Islet of Langerhans (tissue), 1 donor: ENCODE measurements at regions not wholly inside any gene's neighbourhood (a gene's known extent, or its start where the extent isn't known, plus 50 kb on each side); places are given as distances from the start of the nearest gene placed in this dataset.

Experiments
- FAIRE-seq: peaks from one replicate; lab custom pipeline; 2011; peaks lifted over from hg19 to GRCh38; lab: Jason Lieb, UNC

DNA sequence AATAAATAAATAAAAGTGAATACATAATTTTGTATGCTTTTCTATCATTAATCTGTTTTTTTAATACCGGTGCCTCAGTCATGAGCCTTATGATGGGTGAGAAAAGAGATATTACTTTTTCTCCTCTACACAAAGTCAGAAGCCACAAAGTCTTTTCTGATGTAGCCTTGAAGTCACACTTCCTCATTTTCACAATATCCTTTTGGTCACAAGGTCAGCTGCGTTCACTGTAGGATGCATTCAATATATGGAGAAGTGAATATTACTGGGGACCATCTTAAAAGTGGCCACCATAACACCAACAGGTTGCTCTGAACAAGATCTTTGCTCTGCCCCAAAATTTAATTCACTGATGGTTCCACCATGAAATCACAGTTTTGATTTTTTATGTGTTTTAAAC, 83.3 kb upstream of the TNR start:
- FAIRE-seq = no peak

DNA sequence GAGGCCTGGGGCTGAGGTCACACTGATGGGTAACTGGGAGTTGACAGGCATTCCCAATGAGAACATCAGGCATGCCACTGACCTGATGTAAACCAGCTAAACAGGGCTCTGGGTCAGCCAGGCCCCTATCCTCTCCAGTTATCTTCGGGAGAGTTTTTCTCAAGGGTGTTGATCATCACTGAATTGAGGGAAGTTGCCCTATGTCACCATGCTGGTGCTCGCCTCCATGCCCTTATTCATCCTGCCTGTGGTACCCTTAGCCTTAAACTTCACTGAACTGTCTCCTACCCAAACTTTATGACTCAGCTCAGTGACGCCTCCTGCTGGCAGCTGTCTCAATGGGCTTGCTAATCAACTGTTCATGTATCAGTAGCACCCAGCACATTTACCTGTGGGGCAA, 80.7 kb upstream of the TNR start:
- FAIRE-seq = no peak

DNA sequence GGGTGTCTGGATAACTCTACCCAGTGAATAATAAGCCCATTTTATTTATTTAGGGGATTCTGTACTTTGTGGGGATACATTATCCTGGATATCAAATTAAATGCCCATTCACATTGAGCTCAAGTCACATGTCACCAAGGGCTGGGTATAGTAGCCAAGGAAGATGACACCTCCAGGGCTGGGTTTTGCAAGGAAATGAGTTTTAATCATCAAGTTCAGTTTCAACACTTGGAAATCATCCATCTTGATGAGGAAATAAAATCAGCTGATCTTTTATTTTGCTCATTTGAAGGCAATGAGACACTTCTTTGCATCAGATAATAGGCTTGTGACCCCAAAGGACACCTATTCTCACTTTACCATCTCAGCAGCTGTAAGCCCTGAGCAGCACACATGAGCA, 80.0 kb upstream of the TNR start:
- FAIRE-seq = no peak

DNA sequence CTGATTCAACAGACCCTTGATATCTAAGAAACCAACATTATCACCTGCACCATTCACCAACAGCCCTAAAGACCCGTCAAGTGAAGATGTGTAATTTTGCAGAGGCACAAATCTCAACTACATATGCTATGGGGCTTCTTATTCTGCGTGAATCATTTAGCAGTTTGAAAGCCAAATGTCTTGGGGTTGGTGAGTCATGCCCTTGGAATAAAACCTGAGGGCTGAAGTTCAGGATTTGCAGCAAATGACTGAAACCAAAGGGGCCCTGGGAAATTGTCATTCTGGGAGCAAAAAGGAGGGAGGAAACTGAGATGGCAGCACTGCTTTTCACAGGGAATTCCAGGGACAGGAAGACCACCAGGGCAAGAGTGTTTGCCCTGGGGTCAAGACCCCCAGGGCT, 79.2 kb upstream of the TNR start:
- no peak for FAIRE-seq

DNA sequence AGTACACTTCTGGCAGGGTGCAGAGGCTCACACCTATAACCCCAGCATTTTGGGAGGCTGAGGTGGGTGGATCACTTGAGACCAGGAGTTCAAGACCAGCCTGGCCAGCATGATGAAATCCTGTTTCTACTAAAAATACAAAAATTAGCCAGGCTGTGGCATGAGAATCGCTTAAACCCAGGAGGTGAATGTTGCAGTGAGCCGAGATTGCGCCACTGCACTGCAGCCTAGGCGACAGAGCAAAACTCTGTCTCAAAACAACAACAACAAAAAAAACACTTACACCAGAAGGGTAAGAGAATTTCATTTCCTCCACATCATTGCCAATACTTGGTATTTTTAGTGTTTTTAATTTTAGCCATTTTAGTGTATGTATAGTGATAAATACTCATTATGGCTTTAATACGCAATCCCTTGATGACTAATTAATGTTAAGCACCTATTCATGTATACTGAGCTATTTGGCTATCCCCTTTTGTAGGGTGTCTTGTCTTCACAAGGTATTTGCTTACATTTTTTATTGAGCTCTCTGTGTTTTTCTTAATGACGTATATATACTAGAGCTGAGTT, 77.1 kb upstream of the TNR start:
- FAIRE-seq = no peak

DNA sequence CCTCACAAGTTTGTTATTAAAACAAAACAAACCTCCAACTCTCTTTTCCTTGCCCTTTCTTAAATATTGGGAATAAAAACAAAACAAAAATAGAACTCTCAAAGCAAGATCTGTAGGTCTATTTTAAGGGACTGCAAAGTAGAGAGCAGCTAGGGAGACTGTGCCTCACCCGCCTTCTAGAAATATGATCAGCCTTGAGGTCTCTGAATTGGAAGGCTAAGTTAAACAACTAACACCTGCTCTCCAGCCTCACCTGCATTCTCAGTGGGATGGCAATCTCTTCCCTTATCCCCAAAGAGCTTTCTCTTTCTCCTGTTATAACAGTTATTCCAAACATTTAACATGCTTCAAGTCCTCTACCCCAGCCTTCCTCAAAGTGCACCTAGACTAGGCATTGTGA, 75.5 kb upstream of the TNR start:
- FAIRE-seq = no peak

DNA sequence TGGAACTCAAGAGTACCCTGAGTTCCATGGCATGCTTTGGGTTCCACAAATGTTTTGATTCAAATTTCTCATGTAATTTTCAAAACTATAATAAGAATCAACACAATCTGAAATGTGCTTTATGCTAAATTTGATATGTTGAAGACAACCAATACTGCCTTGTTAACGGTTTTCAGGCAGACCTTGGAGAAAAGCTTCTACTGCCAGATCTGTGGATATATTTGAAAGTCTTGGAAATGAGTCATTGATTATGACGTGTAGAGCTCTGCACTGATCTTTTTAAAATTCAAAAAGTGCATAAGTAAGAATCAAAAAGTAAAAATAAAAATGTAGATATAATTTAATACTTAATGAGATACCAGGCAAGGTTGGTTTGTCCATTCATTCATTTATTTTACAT, 74.0 kb upstream of the TNR start:
- FAIRE-seq = no peak

DNA sequence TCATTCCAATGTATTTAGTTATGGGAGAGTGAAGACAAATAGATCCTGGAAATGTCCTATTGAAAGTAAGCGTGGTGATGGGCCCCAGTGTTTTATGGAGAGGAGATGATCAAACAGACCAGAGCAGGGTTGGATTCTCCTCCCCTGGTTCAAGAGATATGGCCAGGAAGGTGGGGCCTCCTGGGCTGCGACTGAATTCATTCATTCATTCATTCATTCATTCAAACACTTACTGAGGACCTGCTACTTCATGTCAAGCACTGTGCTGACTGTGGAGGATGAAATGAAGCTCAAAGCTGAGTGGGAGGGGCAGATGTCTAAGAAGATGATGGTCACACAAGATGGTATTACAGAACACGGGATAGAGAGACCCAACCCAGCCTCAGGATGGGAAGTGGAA, 71.5 kb upstream of the TNR start:
- no peak for FAIRE-seq

DNA sequence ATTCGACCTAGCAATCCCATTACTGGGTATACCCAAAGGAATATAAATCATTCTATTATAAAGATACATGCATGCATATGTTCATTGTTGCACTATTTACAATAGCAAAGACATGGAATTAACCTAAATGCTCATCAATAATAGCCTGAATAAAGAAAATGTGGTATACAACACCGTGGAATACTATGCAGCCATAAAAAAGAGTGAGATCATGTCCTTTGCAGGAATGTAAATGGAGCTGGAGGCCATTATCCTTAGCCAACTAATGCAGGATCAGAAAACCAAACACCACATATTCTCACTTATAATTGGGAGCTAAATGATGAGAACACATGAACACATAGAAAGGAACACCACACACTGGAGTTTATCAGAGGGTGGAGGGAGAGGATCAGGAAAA, 69.5 kb upstream of the TNR start:
- FAIRE-seq = no peak

DNA sequence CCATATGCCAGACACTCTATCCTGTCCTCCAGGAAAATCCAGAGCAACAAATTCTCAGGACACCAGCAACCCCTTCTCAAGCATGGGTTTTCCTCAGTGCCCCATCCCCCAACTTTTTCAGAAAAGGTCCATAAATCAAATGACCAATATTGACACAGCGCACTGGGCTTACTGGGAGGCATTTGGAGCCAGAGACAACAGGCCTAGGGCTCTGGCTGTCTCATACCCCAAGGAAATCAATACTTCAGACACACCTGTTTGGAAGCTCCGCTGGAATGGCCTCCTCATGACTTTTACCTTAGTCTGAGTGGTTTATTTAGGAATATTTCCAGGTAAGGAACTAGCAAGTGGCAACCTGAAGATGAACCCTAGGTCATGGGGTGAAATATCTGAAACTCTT, 66.9 kb upstream of the TNR start:
- no peak for FAIRE-seq

DNA sequence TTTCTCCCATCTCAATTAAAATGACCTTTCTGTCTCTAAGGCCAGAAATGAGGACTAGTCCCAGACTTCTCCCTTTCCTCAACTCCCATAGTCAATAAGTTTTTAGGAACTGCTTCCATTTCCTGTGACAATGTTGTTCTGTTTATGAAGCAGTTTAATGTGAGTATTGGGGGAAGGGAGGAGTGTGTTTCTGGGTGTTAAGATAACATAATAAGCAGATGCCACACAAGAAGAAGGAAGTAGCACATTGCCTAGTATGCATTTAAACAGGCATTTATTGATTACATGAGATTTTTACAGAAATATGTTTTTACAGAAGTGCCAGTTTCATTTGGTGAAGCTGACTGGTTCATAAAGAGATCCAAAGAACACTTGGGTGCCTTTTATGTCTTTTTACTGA, 65.6 kb upstream of the TNR start:
- no peak for FAIRE-seq

DNA sequence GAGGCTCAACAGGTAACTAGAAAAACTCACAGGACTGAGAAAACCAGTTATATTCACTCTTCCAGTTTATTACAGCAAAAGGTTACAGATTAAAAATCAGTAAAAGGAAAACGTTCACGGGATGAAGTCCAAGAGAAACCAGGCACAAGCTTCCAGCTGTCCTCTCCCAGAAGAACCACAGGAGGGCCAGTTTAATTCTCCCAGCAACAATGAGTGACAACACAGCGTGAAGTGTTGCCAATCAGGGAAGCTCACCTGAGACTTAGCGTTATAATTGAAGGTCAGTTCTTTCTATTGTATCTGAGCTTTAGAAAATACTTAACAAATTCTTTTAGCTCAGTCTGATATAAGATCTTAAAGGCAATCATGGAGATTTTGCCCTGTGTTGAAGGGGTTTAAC, 65.2 kb upstream of the TNR start:
- FAIRE-seq = no peak

DNA sequence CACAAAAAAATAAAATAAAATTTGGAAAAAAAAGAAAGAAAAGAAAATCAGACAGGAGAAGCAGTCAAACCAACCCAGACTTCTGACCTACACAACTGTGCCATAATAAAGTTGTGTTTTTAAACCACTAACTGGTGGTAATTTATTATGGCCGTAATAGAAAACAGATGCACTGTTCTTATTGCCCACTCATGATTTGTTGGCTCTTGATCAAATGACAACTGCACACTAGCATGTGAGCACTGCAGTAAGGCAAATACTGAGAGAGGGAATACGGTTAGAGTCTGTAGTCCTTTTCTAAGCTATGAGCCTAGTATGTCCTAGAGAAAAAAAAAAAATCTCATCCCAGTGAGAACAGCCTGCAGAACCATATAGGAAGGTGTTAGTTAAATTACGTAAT, 61.2 kb upstream of the TNR start:
- FAIRE-seq = no peak

DNA sequence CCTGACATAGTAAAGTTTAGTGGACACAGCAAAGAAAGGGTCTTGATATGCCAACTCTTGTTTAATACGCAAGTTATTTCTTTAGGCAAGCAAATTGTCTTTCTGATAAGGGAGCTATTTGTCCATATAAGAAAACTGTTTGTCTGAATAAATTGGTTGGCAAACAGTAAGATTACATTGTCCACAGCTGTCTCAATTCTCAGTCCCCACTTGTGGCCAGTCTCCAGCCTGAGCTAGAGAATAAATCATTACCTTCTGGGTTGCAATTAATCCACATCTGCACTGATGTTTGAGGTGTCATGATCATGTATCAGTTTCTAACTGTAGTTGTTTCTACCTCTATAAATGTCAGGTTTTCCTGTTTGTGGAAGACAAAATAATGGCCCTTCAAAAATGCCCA, 60.0 kb upstream of the TNR start:
- no peak for FAIRE-seq

DNA sequence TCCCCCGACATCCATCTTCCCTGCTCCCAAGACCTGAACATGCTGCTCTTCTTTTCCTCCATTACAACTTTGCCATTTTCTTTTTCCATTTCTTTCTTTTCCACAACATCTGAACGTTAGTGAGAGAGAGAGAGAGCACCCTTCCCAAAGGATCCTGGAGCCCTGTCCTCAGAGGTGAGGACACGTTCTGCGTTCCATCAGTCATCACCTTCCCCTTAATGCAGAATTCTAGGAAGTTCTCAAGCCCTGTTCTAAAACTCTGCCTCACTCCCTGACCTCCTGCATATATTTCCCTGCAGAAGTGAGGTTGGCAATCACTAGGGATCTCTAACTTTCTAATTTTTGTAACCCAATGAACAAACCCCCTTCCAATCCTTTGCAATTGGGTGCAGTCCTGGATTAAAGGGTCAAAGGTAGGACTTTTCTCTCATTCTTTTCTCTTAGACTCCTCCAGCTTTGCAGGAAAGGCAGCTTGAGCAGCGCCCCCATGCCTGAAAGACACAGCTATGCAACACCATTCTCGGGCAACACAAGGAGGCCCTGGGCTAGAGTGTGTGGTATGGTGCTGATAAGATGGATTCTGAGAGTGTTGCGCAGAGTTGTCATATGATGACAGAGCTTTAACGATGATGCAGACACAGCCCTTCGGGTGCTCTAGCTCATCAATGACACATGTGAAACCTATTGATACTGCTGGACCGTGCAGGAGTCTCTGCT, 59.2 kb upstream of the TNR start:
- FAIRE-seq = no peak

DNA sequence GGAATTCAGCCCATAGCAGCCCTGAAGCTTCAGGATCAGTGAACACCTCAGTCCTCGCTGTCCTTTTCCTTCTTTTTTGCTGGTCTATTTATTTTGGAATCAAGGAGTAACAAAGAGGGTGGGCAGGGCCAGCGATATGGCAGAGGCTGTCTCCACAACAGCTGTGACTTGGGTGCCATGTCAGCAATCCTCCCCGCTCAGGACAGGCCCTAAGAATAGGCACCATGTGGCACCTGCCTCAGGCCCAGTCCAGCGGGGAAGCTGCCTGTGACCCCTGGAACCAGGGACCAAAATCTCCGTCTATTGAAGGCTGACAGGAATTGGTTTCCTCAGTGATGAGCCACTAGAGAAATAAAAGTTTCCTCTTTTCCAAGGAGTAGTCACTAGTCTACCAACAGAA, 58.6 kb upstream of the TNR start:
- no peak for FAIRE-seq

DNA sequence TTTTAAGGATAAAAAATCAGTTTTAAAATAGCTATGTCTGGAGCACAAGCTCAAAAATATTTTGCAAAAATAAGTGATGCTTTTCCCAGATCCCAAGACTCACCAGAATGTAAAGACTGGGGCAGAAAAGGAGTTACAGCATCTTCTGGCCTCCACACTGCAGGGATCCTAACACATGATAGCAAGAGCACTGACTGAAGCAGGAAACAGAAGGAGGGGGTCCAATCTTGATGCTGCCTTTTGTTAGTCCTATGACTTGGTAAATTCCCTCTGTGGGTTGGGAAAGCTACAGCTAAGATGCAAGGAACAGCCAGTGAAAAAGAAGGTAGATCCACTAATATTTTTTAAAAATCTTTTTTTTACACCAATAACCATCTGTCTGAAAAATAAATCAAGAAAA, 54.2 kb upstream of the TNR start:
- FAIRE-seq = no peak

DNA sequence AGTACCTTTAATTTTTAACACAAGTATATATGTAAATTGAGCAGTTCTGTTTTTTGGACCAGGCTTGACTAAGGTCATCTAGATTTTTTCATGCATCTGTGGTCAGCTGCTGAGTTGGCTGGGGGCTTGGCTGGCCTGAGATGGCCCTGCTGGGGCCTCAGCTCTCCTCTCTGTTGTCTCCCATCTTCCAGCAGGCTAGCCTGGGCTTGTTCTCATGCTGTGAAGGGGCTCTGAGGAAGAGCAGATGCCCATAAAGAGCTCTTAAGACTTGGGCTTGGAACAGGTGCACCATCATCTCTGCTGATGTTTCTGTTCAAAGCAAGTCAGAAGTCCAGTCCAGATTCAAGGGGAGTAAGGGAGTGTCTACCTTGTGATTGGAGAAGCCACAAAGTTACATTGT, 51.2 kb upstream of the TNR start:
- FAIRE-seq = no peak

DNA sequence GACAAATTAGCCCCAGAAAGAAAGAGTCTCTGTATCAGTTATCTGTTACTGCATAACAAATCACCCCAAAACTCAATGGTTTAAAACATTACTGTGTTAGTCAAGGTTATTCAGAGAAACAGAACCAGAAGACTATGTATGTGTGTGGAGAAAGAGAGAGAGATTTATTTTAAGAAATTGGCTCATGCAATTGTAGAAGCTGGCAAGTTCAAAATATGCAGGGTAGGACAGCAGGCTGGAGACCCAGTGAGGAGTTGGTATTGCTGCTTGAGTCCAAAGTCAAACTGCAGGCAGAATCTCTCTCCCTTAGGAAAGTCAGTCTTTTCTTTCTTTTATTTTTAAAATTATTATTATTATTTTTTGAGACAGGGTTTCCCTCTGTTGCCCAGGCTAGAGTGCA, 50.2 kb upstream of the TNR start:
- no peak for FAIRE-seq
